RWPE2 (cell line): ENCODE measurements at regions not wholly inside any gene's neighbourhood (a gene's known extent, or its start where the extent isn't known, plus 50 kb on each side); places are given as distances from the start of the nearest gene placed in this dataset.
A peak's percentile ranks its signal among the peaks of the same experiment; 100 is the strongest.

Source experiments
- ATAC-seq: fragments of 200-7000 bp; cut with Tn5 transposase; 3 replicates; pipeline ENCODE4 v1.9.1; 2021; ENCODE audit warnings: low read depth
- DNase-seq: peaks from one replicate; pipeline ENCODE4 v3.0.0-alpha.2; 2020; ENCODE audit warnings: low spot score
- H3K27ac ChIP-seq: fragments of 450-650 bp; 2 replicates; pipeline ENCODE4 v1.5.1; 2017; ENCODE audit warnings: mild to moderate bottlenecking; ENCODE audit not compliant: poor library complexity, severe bottlenecking
- H3K27me3 ChIP-seq: fragments of 250-450 bp; sonication (Bioruptor Pico); 2 replicates; pipeline ENCODE4 v1.5.1; 2021; ENCODE audit warnings: mild to moderate bottlenecking, moderate library complexity; ENCODE audit not compliant: insufficient read depth, poor library complexity, severe bottlenecking
- H3K36me3 ChIP-seq: fragments of 250-450 bp; sonication (Bioruptor Pico); 2 replicates; pipeline ENCODE4 v1.5.1; 2020; ENCODE audit warnings: low read depth, mild to moderate bottlenecking, moderate library complexity
- H3K4me1 ChIP-seq: fragments of 250-450 bp; sonication (Bioruptor Pico); 2 replicates; pipeline ENCODE4 v1.5.1; 2021; ENCODE audit warnings: mild to moderate bottlenecking, moderate library complexity; ENCODE audit not compliant: insufficient read depth, poor library complexity, severe bottlenecking
- H3K4me3 ChIP-seq: fragments of 250-450 bp; sonication (Bioruptor Pico); 2 replicates; pipeline ENCODE4 v1.5.1; 2021; ENCODE audit warnings: mild to moderate bottlenecking, moderate library complexity; ENCODE audit not compliant: severe bottlenecking
- H3K9me3 ChIP-seq: fragments of 250-450 bp; sonication (Bioruptor Pico); 2 replicates; pipeline ENCODE4 v1.5.1; 2021; ENCODE audit warnings: mild to moderate bottlenecking, moderate library complexity; ENCODE audit not compliant: severe bottlenecking
- CTCF ChIP-seq: fragments of 450-650 bp; IDR thresholded peaks from one replicate; pipeline ENCODE4 v1.5.1; 2017; ENCODE audit warnings: mild to moderate bottlenecking, moderate library complexity; ENCODE audit not compliant: poor library complexity, severe bottlenecking

GRCh38 chr15:24748812-24749439 is 73.4 kb downstream of the NPAP1 start:
- no peak overlapping the region for H3K4me3 ChIP-seq
- H3K36me3 ChIP-seq = no peaks in the 10 kb centered on the region
- peaks cover 10% of the 10 kb centered on the region for H3K9me3 ChIP-seq
- no peak overlapping the region for H3K27ac ChIP-seq
- DNase-seq (no peak), ATAC-seq (no peak)
- peaks cover 3% of the 10 kb centered on the region for H3K4me1 ChIP-seq
- no peak for TF ChIP-seq CTCF
- H3K27me3 ChIP-seq = peaks cover 17% of the 10 kb centered on the region

GRCh38 chr15:24752354-24752753 is 76.8 kb downstream of the NPAP1 start:
- ATAC-seq = no peak
- Histone ChIP-seq H3K4me1 (no peaks in the 10 kb centered on the region), H3K36me3 (no peaks in the 10 kb centered on the region), H3K9me3 (peaks cover 10% of the 10 kb centered on the region), H3K4me3 (no peak overlapping the region), H3K27me3 (peaks cover 17% of the 10 kb centered on the region), H3K27ac (no peak overlapping the region)
- no peak for TF ChIP-seq CTCF
- DNase-seq = no peak

GRCh38 chr15:24756101-24756500 is 80.5 kb downstream of the NPAP1 start:
- no peaks in the 10 kb centered on the region for H3K36me3 ChIP-seq
- no peak for ATAC-seq
- DNase-seq = no peak
- H3K4me3 ChIP-seq = no peak overlapping the region
- peaks cover 2% of the 10 kb centered on the region for H3K9me3 ChIP-seq
- no peaks in the 10 kb centered on the region for H3K4me1 ChIP-seq
- peaks cover 23% of the 10 kb centered on the region for H3K27me3 ChIP-seq
- H3K27ac ChIP-seq = no peak overlapping the region
- no peak for TF ChIP-seq CTCF

GRCh38 chr15:24760066-24760465 is 84.5 kb downstream of the NPAP1 start:
- Histone ChIP-seq H3K9me3 (no peaks in the 10 kb centered on the region), H3K27ac (no peak overlapping the region), H3K27me3 (peaks cover 6% of the 10 kb centered on the region), H3K4me3 (no peak overlapping the region), H3K36me3 (no peaks in the 10 kb centered on the region), H3K4me1 (no peaks in the 10 kb centered on the region)
- no peak for DNase-seq
- no peak for TF ChIP-seq CTCF
- no peak for ATAC-seq

GRCh38 chr15:24761704-24762302 is 86.2 kb downstream of the NPAP1 start:
- H3K4me1 ChIP-seq = no peaks in the 10 kb centered on the region
- ATAC-seq (0 out of 3 replicates have a peak, but pooled peaks have one; percentile 29), DNase-seq (no peak)
- H3K27ac ChIP-seq = no peak overlapping the region
- TF ChIP-seq CTCF = peak; percentile 92
- no peak overlapping the region for H3K4me3 ChIP-seq
- no peaks in the 10 kb centered on the region for H3K9me3 ChIP-seq
- peaks cover 6% of the 10 kb centered on the region for H3K27me3 ChIP-seq
- H3K36me3 ChIP-seq = no peaks in the 10 kb centered on the region
